Endodermal cell (in vitro differentiated cells): ENCODE measurements at regions not wholly inside any gene's neighbourhood (a gene's known extent, or its start where the extent isn't known, plus 50 kb on each side); places are given as distances from the start of the nearest gene placed in this dataset.

Experiments
- DNase-seq: peaks from one replicate; pipeline ENCODE4 v3.0.0-alpha.2; 2017
- H3K27ac ChIP-seq: 2 replicates; pipeline ENCODE4 v1.5.1; 2013; ENCODE audit warnings: mild to moderate bottlenecking, low read depth, low read length, moderate library complexity
- H3K27me3 ChIP-seq: 2 replicates; pipeline ENCODE4 v1.6.1; 2013; ENCODE audit warnings: mild to moderate bottlenecking, low read length, moderate library complexity; ENCODE audit not compliant: insufficient read depth, control insufficient read depth, poor library complexity, severe bottlenecking
- H3K36me3 ChIP-seq: 2 replicates; pipeline ENCODE4 v1.7.0; 2013; ENCODE audit warnings: mild to moderate bottlenecking, low read length, moderate library complexity; ENCODE audit not compliant: control insufficient read depth, insufficient read depth
- H3K4me1 ChIP-seq: one replicate; pipeline ENCODE4 v1.7.0; 2013; ENCODE audit warnings: low read length; ENCODE audit not compliant: control insufficient read depth, insufficient read depth
- H3K4me3 ChIP-seq: 2 replicates; pipeline ENCODE4 v1.5.1; 2013; ENCODE audit warnings: mild to moderate bottlenecking, low read length, moderate library complexity
- H3K9ac ChIP-seq: 2 replicates; pipeline ENCODE4 v1.6.1; 2013; ENCODE audit warnings: mild to moderate bottlenecking, low read length, moderate library complexity; ENCODE audit not compliant: poor library complexity, severe bottlenecking; ENCODE audit errors: extremely low read depth
- H3K9me3 ChIP-seq: 2 replicates; pipeline ENCODE4 v1.6.1; 2013; ENCODE audit warnings: mild to moderate bottlenecking, low read length, moderate library complexity; ENCODE audit not compliant: control insufficient read depth
- H3K27ac Mint-ChIP-seq: 2 replicates; pipeline ENCODE4 v1.8.0; 2020; ENCODE audit warnings: mixed read lengths
- H3K27me3 Mint-ChIP-seq: 2 replicates; pipeline ENCODE4 v1.8.0; 2021; ENCODE audit warnings: mild to moderate bottlenecking, mixed read lengths; ENCODE audit not compliant: insufficient read depth
- H3K36me3 Mint-ChIP-seq: 2 replicates; pipeline ENCODE4 v1.8.0; 2020; ENCODE audit warnings: low read depth, mixed read lengths
- H3K4me1 Mint-ChIP-seq: 2 replicates; pipeline ENCODE4 v1.8.0; 2020; ENCODE audit warnings: mixed read lengths
- H3K4me3 Mint-ChIP-seq: 2 replicates; pipeline ENCODE4 v1.8.0; 2020; ENCODE audit warnings: mild to moderate bottlenecking, moderate library complexity, mixed read lengths
- H3K9me3 Mint-ChIP-seq: 2 replicates; pipeline ENCODE4 v1.8.0; 2020; ENCODE audit warnings: mild to moderate bottlenecking, mixed read lengths
- CTCF ChIP-seq: fragments of 200-600 bp; sonication (generic); conservative IDR thresholded peaks from 2 replicates; pipeline ENCODE4 v1.5.0; 2021; ENCODE audit warnings: antibody characterized with exemption, mild to moderate bottlenecking
- WGBS, 2 experiments: methylation state at CpG; one replicate each; pipeline versions ENCODE4 v1.1.5 to v1.1.7; 2013; ENCODE audit warnings: missing lambda C conversion rate in 2 of 2, mixed read lengths in 1 of 2; ENCODE audit not compliant: insufficient coverage in 1 of 2, insufficient read length in 1 of 2; 5-methylcytosine and 5-hydroxymethylcytosine counted together

- no peak overlapping the region for H3K27ac ChIP-seq
- peaks cover 12% of the 10 kb centered on the region for H3K27me3 Mint-ChIP-seq
- peaks cover 7% of the 10 kb centered on the region for H3K27me3 ChIP-seq
- 92 to 95% methylated on average over 6 to 7 of the region's 7 CpGs for WGBS, 2 experiments
- no peak overlapping the region for H3K4me3 Mint-ChIP-seq
- H3K4me1 Mint-ChIP-seq = peaks cover 42% of the 10 kb centered on the region
- no peak overlapping the region for H3K4me3 ChIP-seq
- no peaks in the 10 kb centered on the region for H3K36me3 ChIP-seq
- H3K4me1 ChIP-seq = peaks cover 9% of the 10 kb centered on the region
- TF ChIP-seq CTCF = no peak
- H3K27ac Mint-ChIP-seq = no peak overlapping the region
- no peaks in the 10 kb centered on the region for H3K36me3 Mint-ChIP-seq
- DNase-seq = no peak
- H3K9me3 ChIP-seq = no peaks in the 10 kb centered on the region
- no peaks in the 10 kb centered on the region for H3K9me3 Mint-ChIP-seq
- H3K9ac ChIP-seq = no peak overlapping the region
Measured at GRCh38 chr2:120541972-120542670, 193.5 kb upstream of the GLI2 start.

- Mint-ChIP-seq H3K4me3 (no peak overlapping the region), H3K36me3 (no peaks in the 10 kb centered on the region)
Measured at GRCh38 chr2:120542911-120543527, 192.6 kb upstream of the GLI2 start.

GRCh38 chr2:120543899-120544298 is 191.8 kb upstream of the GLI2 start:
- peaks cover 9% of the 10 kb centered on the region for H3K4me1 ChIP-seq
- WGBS, 2 experiments = 83 to 84% methylated on average over 15 to 16 of the region's 16 CpGs
- no peak overlapping the region for H3K4me3 Mint-ChIP-seq
- no peaks in the 10 kb centered on the region for H3K36me3 Mint-ChIP-seq
- H3K4me3 ChIP-seq = no peak overlapping the region
- H3K27ac ChIP-seq = no peak overlapping the region
- no peaks in the 10 kb centered on the region for H3K9me3 ChIP-seq
- TF ChIP-seq CTCF = no peak
- no peak overlapping the region for H3K9ac ChIP-seq
- H3K27me3 ChIP-seq = peaks cover 7% of the 10 kb centered on the region
- DNase-seq = no peak
- H3K36me3 ChIP-seq = no peaks in the 10 kb centered on the region
- H3K27ac Mint-ChIP-seq = no peak overlapping the region
- H3K9me3 Mint-ChIP-seq = no peaks in the 10 kb centered on the region
- H3K4me1 Mint-ChIP-seq = peaks cover 36% of the 10 kb centered on the region
- peaks cover 12% of the 10 kb centered on the region for H3K27me3 Mint-ChIP-seq

More at GRCh38 chr2:120542911-120543527, 192.6 kb upstream of the GLI2 start:
- no peak overlapping the region for H3K9ac ChIP-seq
- H3K4me1 Mint-ChIP-seq = peaks cover 41% of the 10 kb centered on the region
- H3K36me3 ChIP-seq = no peaks in the 10 kb centered on the region
- H3K4me3 ChIP-seq = no peak overlapping the region
- 93 to 95% methylated on average over 10 to 13 of the region's 13 CpGs for WGBS, 2 experiments
- peaks cover 9% of the 10 kb centered on the region for H3K4me1 ChIP-seq
- no peaks in the 10 kb centered on the region for H3K9me3 Mint-ChIP-seq
- H3K27me3 ChIP-seq = peaks cover 7% of the 10 kb centered on the region
- no peak for DNase-seq
- H3K27ac ChIP-seq = no peak overlapping the region
- H3K27ac Mint-ChIP-seq = no peak overlapping the region
- no peaks in the 10 kb centered on the region for H3K9me3 ChIP-seq
- H3K27me3 Mint-ChIP-seq = peaks cover 12% of the 10 kb centered on the region
- TF ChIP-seq CTCF = no peak
